SK-N-SH treated with all-trans-retinoic acid at 6 μM for 48 hours (cell line): ENCODE measurements at regions not wholly inside any gene's neighbourhood (a gene's known extent, or its start where the extent isn't known, plus 50 kb on each side); places are given as distances from the start of the nearest gene placed in this dataset.

Experiments
- SNAI2 ChIP-seq: fragments of 250-450 bp; sonication (Bioruptor Pico); IDR thresholded peaks from 2 replicates; pipeline ENCODE4 v1.5.0; 2020; ENCODE audit warnings: mild to moderate bottlenecking, moderate library complexity
- TCF4 ChIP-seq: fragments of 250-450 bp; sonication (Bioruptor Pico); IDR thresholded peaks from 2 replicates; pipeline ENCODE4 v1.8.0; 2021; ENCODE audit warnings: mild to moderate bottlenecking, moderate library complexity, borderline replicate concordance
- ZC3H10 ChIP-seq: fragments of 250-450 bp; sonication (Bioruptor Pico); IDR thresholded peaks from 2 replicates; pipeline ENCODE4 v1.5.1; 2021; ENCODE audit warnings: mild to moderate bottlenecking, moderate library complexity
- ZFP30 ChIP-seq: fragments of 450-650 bp; formaldehyde crosslinking; IDR thresholded peaks from 2 replicates; pipeline ENCODE4 v1.5.0; 2022; ENCODE audit warnings: mild to moderate bottlenecking, moderate library complexity
- ZNF565 ChIP-seq: fragments of 450-650 bp; formaldehyde crosslinking; conservative IDR thresholded peaks from 2 replicates; pipeline ENCODE4 v1.5.0; 2020; ENCODE audit warnings: low read depth, mild to moderate bottlenecking, moderate library complexity
- ZNF70 ChIP-seq: fragments of 450-650 bp; formaldehyde crosslinking; IDR thresholded peaks from 2 replicates; pipeline ENCODE4 v1.5.0; 2020; ENCODE audit warnings: mild to moderate bottlenecking, moderate library complexity
- TF ChIP-seq, protein P1 (sequence below): fragments of 250-450 bp; sonication (Bioruptor Pico); IDR thresholded peaks from 2 replicates; pipeline ENCODE4 v1.8.0; 2021; ENCODE audit warnings: low read depth, mild to moderate bottlenecking, moderate library complexity, borderline replicate concordance
- TF ChIP-seq, protein P2 (sequence below): fragments of 250-450 bp; sonication (Bioruptor Pico); IDR thresholded peaks from 2 replicates; pipeline ENCODE4 v1.8.0; 2020; ENCODE audit warnings: mild to moderate bottlenecking, moderate library complexity, borderline replicate concordance

DNA sequence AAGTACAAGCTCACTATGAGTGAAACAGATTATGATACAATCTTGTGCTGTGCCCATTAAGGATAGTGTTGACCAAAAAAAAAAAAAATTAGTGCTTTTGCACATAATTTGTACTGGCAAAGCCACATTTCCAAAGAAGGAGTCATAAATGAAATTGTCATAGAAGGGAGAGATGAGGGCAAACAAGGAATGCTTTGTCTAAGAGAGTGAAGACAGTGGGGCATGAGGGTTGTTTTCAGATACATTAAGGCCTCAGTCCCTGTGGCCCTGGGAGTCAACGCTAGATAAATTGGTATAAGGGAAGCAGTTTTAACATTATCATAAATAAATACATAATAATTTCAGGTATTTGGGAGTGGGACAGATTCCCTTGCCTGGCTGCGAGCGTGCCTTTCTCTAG, 267.5 kb upstream of the PRKCQ start:
- no peak for TF ChIP-seq ZFP30 (CRISPR knock-in tag)
- TF ChIP-seq, protein P1, sequence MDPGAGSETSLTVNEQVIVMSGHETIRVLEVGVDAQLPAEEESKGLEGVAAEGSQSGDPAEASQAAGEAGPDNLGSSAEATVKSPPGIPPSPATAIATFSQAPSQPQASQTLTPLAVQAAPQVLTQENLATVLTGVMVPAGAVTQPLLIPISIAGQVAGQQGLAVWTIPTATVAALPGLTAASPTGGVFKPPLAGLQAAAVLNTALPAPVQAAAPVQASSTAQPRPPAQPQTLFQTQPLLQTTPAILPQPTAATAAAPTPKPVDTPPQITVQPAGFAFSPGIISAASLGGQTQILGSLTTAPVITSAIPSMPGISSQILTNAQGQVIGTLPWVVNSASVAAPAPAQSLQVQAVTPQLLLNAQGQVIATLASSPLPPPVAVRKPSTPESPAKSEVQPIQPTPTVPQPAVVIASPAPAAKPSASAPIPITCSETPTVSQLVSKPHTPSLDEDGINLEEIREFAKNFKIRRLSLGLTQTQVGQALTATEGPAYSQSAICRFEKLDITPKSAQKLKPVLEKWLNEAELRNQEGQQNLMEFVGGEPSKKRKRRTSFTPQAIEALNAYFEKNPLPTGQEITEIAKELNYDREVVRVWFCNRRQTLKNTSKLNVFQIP = no peak
- TF ChIP-seq SNAI2 (CRISPR knock-in tag) = no peak
- TF ChIP-seq, protein P2, sequence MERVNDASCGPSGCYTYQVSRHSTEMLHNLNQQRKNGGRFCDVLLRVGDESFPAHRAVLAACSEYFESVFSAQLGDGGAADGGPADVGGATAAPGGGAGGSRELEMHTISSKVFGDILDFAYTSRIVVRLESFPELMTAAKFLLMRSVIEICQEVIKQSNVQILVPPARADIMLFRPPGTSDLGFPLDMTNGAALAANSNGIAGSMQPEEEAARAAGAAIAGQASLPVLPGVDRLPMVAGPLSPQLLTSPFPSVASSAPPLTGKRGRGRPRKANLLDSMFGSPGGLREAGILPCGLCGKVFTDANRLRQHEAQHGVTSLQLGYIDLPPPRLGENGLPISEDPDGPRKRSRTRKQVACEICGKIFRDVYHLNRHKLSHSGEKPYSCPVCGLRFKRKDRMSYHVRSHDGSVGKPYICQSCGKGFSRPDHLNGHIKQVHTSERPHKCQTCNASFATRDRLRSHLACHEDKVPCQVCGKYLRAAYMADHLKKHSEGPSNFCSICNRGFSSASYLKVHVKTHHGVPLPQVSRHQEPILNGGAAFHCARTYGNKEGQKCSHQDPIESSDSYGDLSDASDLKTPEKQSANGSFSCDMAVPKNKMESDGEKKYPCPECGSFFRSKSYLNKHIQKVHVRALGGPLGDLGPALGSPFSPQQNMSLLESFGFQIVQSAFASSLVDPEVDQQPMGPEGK (CRISPR knock-in tag) = no peak
- TF ChIP-seq ZC3H10 = no peak
- no peak for TF ChIP-seq ZNF70
- TF ChIP-seq TCF4 (CRISPR knock-in tag) = no peak
- TF ChIP-seq ZNF565 (CRISPR knock-in tag) = no peak
